C4-2B (cell line): ENCODE measurements at regions not wholly inside any gene's neighbourhood (a gene's known extent, or its start where the extent isn't known, plus 50 kb on each side); places are given as distances from the start of the nearest gene placed in this dataset.

Experiments
- CTCF ChIP-seq: fragments of 450-650 bp; conservative IDR thresholded peaks from 2 replicates; pipeline ENCODE4 v1.5.1; 2017; ENCODE audit warnings: mild to moderate bottlenecking
- ZFX ChIP-seq: fragments of 450-650 bp; IDR thresholded peaks from 2 replicates; pipeline ENCODE4 v1.6.1; 2017

- TF ChIP-seq CTCF (no peak), ZFX (no peak)
These were observed 268.9 kb downstream of the SUDS3 start for GRCh38 chr12:118645219-118645618.
